Stomach (tissue), 8 donors: ENCODE measurements at regions not wholly inside any gene's neighbourhood (a gene's known extent, or its start where the extent isn't known, plus 50 kb on each side); places are given as distances from the start of the nearest gene placed in this dataset.

Experiments
- DNase-seq, 2 donors: peaks; one replicate each; pipeline versions ENCODE4 v3.0.0 to v3.0.0-alpha.2; 2013 to 2019
- H3K27ac ChIP-seq, 5 donors: fragments of 200-600 bp in 4 of 5; sonication (generic) in 4 of 5; one replicate each; pipeline ENCODE4 v1.5.1; 2013 to 2019; ENCODE audit warnings: mild to moderate bottlenecking in 1 of 5, moderate library complexity in 1 of 5
- H3K27me3 ChIP-seq, 3 donors: fragments of 200-600 bp; sonication (generic); one replicate each; pipeline ENCODE4 v1.5.1; 2017 to 2019; ENCODE audit warnings: mixed run types in 1 of 3
- H3K36me3 ChIP-seq, 4 donors: fragments of 200-600 bp; sonication (generic); 1 replicate in 3 of 4; 2 replicates in 1 of 4; pipeline ENCODE4 v1.5.1; 2016 to 2019
- H3K4me1 ChIP-seq, 4 donors: fragments of 200-600 bp; sonication (generic); one replicate each; pipeline ENCODE4 v1.5.1; 2016 to 2019
- H3K4me3 ChIP-seq, 4 donors: fragments of 200-600 bp; sonication (generic) in 3 of 4; one replicate each; pipeline ENCODE4 v1.5.1; 2016 to 2019; ENCODE audit warnings: mild to moderate bottlenecking in 1 of 4
- H3K9me3 ChIP-seq, 4 donors: fragments of 200-600 bp; sonication (generic); one replicate each; pipeline ENCODE4 v1.5.1; 2016 to 2019
- EP300 ChIP-seq: sonication (generic); formaldehyde crosslinking; IDR thresholded peaks from one replicate; pipeline ENCODE4 v1.6.1; 2017; ENCODE audit warnings: antibody characterized with exemption
- POLR2A ChIP-seq, 4 donors: fragments of 450-650 bp; IDR thresholded peaks; one replicate each; pipeline ENCODE4 v1.6.1; 2016; ENCODE audit warnings: antibody characterized with exemption in 4 of 4, control low read depth in 2 of 4, mild to moderate bottlenecking in 1 of 4, moderate library complexity in 1 of 4
- POLR2AphosphoS5 ChIP-seq, 3 donors: sonication (generic); formaldehyde crosslinking; IDR thresholded peaks; one replicate each; pipeline ENCODE4 v1.6.1; 2016; ENCODE audit warnings: antibody characterized with exemption in 3 of 3
- WGBS, 5 donors: extraction: QIAGEN DNeasy Blood & Tissue Kit in 3 of 5; methylation state at CpG; one replicate each; pipeline versions ENCODE4 v1.1.5 to v1.1.7; 2013 to 2018; 5-methylcytosine and 5-hydroxymethylcytosine counted together
- intact Hi-C: fragments of 100-400 bp; cut with DNase I; formaldehyde crosslinking; loops from one replicate; pipeline ENCODE4 v1.15.1; 2023; ENCODE audit warnings: low total_unique reads
- TF ChIP-seq, protein P1 (sequence below), 7 experiments: fragments of 450-650 bp in 4 of 7; fragments of 200-600 bp in 3 of 7; sonication (generic) in 3 of 7; IDR thresholded peaks; one replicate each; pipeline ENCODE4 v1.5.1; 2016 to 2019; ENCODE audit warnings: antibody characterized with exemption in 7 of 7, control low read depth in 2 of 7, mild to moderate bottlenecking in 1 of 7
- donor health status: healthy with polysubstance abuse.
- donor health status: Bipolar disorder and iron deficiency.
- donor health status: healthy.

DNA sequence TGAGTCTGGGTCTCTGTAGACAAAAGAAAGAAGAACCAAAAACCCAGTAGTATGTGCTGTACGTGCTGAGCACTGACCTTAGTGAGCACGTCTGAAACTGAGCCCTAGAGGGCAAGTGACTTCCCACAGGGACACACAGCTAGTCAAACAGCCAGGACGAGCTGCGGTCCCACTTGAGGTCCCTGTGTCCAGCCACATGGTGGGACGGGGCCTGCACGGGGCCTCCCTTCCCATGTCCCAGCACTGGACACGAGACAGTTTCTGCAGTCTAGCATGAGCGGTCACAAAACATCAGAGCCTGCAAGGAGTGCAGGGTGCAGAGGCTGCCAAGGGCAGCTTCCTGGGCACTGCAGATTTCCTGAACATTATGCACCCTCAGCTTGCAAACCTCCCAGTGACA lies 121.6 kb downstream of the NCOR2 start:
- Histone ChIP-seq H3K27me3 (no peaks in the 10 kb centered on the region), H3K4me3 (no peak overlapping the region), H3K27ac (no peak overlapping the region), H3K4me1 (peaks cover 0 to 38% (median 12%) of the 10 kb centered on the region in 4 donors), H3K36me3 (peaks cover 35 to 91% (median 84%) of the 10 kb centered on the region in 4 donors), H3K9me3 (no peaks in the 10 kb centered on the region)
- DNase-seq, result no peak
- WGBS, 5 donors, result 83 to 92% (median 89%) methylated on average over 5 to 8 of the region's 8 CpGs
- intact Hi-C loops, result no loop called here
- no peak for TF ChIP-seq EP300
- TF ChIP-seq POLR2AphosphoS5 (IDR thresholded peaks at IDR 0.05), result no peak
- TF ChIP-seq, protein P1, sequence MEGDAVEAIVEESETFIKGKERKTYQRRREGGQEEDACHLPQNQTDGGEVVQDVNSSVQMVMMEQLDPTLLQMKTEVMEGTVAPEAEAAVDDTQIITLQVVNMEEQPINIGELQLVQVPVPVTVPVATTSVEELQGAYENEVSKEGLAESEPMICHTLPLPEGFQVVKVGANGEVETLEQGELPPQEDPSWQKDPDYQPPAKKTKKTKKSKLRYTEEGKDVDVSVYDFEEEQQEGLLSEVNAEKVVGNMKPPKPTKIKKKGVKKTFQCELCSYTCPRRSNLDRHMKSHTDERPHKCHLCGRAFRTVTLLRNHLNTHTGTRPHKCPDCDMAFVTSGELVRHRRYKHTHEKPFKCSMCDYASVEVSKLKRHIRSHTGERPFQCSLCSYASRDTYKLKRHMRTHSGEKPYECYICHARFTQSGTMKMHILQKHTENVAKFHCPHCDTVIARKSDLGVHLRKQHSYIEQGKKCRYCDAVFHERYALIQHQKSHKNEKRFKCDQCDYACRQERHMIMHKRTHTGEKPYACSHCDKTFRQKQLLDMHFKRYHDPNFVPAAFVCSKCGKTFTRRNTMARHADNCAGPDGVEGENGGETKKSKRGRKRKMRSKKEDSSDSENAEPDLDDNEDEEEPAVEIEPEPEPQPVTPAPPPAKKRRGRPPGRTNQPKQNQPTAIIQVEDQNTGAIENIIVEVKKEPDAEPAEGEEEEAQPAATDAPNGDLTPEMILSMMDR (IDR thresholded peaks at IDR 0.05), result no peak
- no peak for TF ChIP-seq POLR2A (IDR thresholded peaks at IDR 0.05)

DNA sequence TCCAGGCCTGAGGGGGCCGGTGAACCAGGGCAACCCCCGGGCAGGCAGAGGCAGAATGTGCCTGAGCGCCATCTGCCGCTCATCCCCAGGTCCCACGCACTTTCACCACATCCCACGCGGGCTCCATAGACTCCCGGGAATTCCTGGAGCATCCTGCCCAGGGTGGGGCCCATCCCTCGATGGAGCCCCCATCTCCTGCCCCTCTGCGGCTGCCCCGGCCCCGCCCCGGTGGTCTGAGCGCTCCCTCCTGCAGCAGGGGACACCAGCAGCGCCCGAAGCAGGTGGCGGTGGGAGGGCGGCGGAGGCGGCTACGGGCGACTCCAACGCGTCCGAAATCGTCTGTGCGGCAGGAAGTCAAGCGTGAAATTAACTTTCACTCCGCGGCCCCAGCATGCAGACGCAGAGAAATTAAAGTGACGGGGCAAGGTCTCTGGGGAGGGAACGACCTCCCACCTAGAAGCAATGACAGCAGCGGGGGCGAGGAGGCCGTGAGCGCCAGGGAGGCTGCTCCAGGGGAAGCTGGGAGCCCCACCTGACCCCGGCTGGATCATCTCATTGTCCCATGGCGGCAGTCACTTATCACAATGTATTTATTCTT lies 122.2 kb downstream of the NCOR2 start:
- Histone ChIP-seq H3K27me3 (no peaks in the 10 kb centered on the region), H3K4me3 (no peak overlapping the region), H3K4me1 (peaks cover under 1 to 39% (median 18%) of the 10 kb centered on the region in 4 donors), H3K36me3 (peaks cover 35 to 91% (median 78%) of the 10 kb centered on the region in 4 donors), H3K9me3 (no peaks in the 10 kb centered on the region), H3K27ac (no peak overlapping the region)
- DNase-seq, result no peak
- WGBS, 5 donors, result 85 to 89% (median 87%) methylated on average over 36 to 39 of the region's 39 CpGs
- intact Hi-C loops, result no loop called here
- no peak for TF ChIP-seq EP300
- TF ChIP-seq POLR2A (IDR thresholded peaks at IDR 0.05), result no peak
- no peak for TF ChIP-seq POLR2AphosphoS5 (IDR thresholded peaks at IDR 0.05)
- TF ChIP-seq, protein P1 (IDR thresholded peaks at IDR 0.05), result no peak

DNA sequence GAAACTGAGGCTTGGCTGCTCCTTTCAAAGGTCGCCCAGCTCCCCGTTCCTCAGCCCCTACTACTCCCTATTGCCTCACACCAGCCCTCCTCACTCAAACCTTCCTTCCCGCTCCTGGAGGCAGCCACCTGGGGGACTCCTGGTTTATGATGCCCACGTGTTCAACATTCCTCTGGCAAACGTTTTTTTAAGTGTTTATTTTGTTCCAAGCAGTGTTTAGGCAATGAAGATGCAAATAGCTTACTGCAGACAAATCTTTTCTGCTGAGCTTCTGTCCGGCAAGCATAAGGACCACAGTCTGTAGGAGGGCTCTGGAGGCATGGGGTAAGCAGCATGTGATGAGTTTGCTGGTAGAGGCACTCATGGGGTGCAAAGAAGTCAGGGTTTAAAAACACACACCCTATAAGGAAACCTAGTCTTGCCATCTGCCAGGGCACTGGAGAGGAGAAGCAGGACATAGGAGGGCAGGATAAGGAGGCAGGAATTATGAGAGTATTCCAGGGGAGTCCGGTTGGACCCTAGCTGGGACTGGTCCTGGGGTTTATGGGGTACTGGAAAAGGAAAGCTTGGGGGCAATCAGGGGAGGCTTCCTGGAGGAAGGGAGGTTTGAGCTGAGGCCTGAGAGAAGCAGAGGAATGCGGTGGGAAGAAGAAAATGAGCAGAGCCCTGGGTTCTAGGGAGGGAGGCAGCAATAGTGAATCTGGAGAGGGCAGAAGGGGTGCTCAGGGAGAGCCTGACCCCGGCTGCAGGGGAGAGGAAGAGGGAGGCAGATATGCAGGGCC lies 123.3 kb downstream of the NCOR2 start:
- intact Hi-C loops, result no loop called here

DNA sequence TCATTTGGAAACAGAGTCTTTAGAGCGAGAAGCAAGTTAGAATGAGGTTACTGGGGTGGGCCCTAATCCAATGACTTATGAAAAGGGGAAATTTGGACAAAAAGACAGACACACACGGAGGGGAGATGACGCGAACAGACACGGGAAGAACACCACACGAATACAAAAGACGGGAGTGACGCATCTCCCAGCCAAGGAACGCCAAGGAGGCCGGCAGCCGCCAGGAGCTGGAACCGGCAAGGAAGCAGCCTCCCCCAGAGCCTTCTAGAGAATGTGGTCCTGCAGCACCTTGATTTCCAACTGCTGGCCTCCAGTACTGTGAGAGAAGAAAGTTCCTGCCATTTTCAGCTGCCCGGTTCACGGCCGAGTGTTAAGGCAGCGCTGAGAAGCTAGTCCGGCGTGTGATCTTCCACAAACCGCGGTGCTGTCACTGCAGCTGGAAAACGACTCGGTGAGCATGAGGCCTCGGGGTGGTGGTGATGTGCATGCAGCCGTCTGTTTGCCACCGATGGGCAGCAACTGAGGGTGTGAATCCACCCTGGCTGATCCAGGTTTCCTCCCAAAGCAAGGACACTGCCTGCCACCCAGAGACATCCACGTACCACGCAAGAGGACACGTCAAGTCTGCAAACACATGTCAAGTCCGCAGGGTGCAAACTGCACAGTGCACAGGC lies 124.5 kb downstream of the NCOR2 start:
- Histone ChIP-seq H3K4me1 (peaks cover 6 to 45% (median 23%) of the 10 kb centered on the region in 4 donors), H3K27me3 (no peaks in the 10 kb centered on the region), H3K9me3 (no peaks in the 10 kb centered on the region), H3K36me3 (peaks cover 16 to 75% (median 59%) of the 10 kb centered on the region in 4 donors), H3K27ac (peak overlapping the region in 2 of 5 donors; percentile 42 to 66), H3K4me3 (no peak overlapping the region)
- TF ChIP-seq, protein P1 (IDR thresholded peaks at IDR 0.05), result no peak
- no peak for TF ChIP-seq POLR2A (IDR thresholded peaks at IDR 0.05)
- intact Hi-C loops, result no loop called here
- 90 to 93% (median 91%) methylated on average over 25 to 29 of the region's 29 CpGs for WGBS, 5 donors
- no peak for DNase-seq

More for the DNA sequence above, 123.3 kb downstream of the NCOR2 start:
- H3K4me1 ChIP-seq, result peaks cover 6 to 45% (median 22%) of the 10 kb centered on the region in 4 donors
- no peak for TF ChIP-seq POLR2AphosphoS5 (IDR thresholded peaks at IDR 0.05)
- TF ChIP-seq, protein P1 (IDR thresholded peaks at IDR 0.05), result no peak
- no peak for TF ChIP-seq EP300
- no peak for TF ChIP-seq POLR2A (IDR thresholded peaks at IDR 0.05)
- H3K27me3 ChIP-seq, result no peaks in the 10 kb centered on the region
- 72 to 83% (median 78%) methylated on average over 9 of the region's 9 CpGs for WGBS, 5 donors
- H3K9me3 ChIP-seq, result no peaks in the 10 kb centered on the region
- H3K4me3 ChIP-seq, result no peak overlapping the region
- peaks cover 24 to 81% (median 67%) of the 10 kb centered on the region in 4 donors for H3K36me3 ChIP-seq
- no peak for DNase-seq
- H3K27ac ChIP-seq, result peak overlapping the region in 1 of 5 donors; percentile 5
